Panc1 (cell line): ENCODE measurements at regions not wholly inside any gene's neighbourhood (a gene's known extent, or its start where the extent isn't known, plus 50 kb on each side); places are given as distances from the start of the nearest gene placed in this dataset.
"Not testable (repeated sequence)": the region's sequence is repeated elsewhere in the genome, so short reads cannot be mapped to it uniquely, and the experiment has no call there.

Experiments
- CTCF ChIP-seq: fragments of 450-650 bp; IDR thresholded peaks from 2 replicates; pipeline ENCODE4 v1.5.1; 2017; ENCODE audit warnings: mild to moderate bottlenecking
- POLR2AphosphoS5 ChIP-seq: IDR thresholded peaks from 2 replicates; pipeline ENCODE4 v1.6.1; 2012; ENCODE audit warnings: mild to moderate bottlenecking, low read depth, low read length, moderate library complexity

- not testable (repeated sequence) for TF ChIP-seq CTCF, POLR2AphosphoS5
Observed at GRCh38 chrX:115735269-115735668, 174.3 kb downstream of the PLS3 start.
